ENCODE measurements at regions not wholly inside any gene's neighbourhood (a gene's known extent, or its start where the extent isn't known, plus 50 kb on each side); places are given as distances from the start of the nearest gene placed in this dataset.

- no peak overlapping the region for H2AFZ ChIP-seq
- H3K4me3 Mint-ChIP-seq, result no peak overlapping the region
- no peak overlapping the region for H3K27ac ChIP-seq (ENCODE audit: low read depth)
These were observed 344.6 kb upstream of the MARCKS start for GRCh38 chr6:113512576-113512975.

More at GRCh38 chr6:113512576-113512975, 344.6 kb upstream of the MARCKS start:
- TF ChIP-seq ZNF114 (CRISPR knock-in tag; IDR thresholded peaks at IDR 0.05) (no peak), ZNF462 (CRISPR knock-in tag; IDR thresholded peaks at IDR 0.05) (no peak), STAT1 (IDR thresholded peaks at IDR 0.05; ENCODE audit: unreplicated experiment) (no peak), EZH2 (IDR thresholded peaks at IDR 0.05; ENCODE audit: low read depth, unreplicated experiment) (no peak), CTCF (conservative IDR thresholded peaks at IDR 0.05; ENCODE audit: low read depth in 2 of 2) (no peak), ETS1 (IDR thresholded peaks at IDR 0.05) (no peak), CREB1 (CRISPR knock-in tag; IDR thresholded peaks at IDR 0.05; ENCODE audit: low read depth) (no peak), JUNB (IDR thresholded peaks at IDR 0.05; ENCODE audit: unreplicated experiment) (no peak), ZNF331 (CRISPR knock-in tag; IDR thresholded peaks at IDR 0.05; ENCODE audit: low read depth) (no peak)
- H3K36me3 ChIP-seq (ENCODE audit: insufficient read depth), result no peaks in the 10 kb centered on the region
- H3K4me1 Mint-ChIP-seq, result no peaks in the 10 kb centered on the region
- peaks cover 2% of the 10 kb centered on the region; the same call in 1 of the 2 replicates for H3K9me2 ChIP-seq (ENCODE audit: insufficient read depth)
- H3K36me3 Mint-ChIP-seq (ENCODE audit: low read depth), result no peaks in the 10 kb centered on the region
- no peaks in the 10 kb centered on the region for H3K4me1 ChIP-seq (ENCODE audit: insufficient read depth)
- H4K20me1 ChIP-seq (replicated peaks; ENCODE audit: insufficient read depth), result no peaks in the 10 kb centered on the region
- no peaks in the 10 kb centered on the region for H3K79me2 ChIP-seq (replicated peaks; ENCODE audit: insufficient read depth)
- peaks cover 6% of the 10 kb centered on the region for H3K27me3 Mint-ChIP-seq (ENCODE audit: insufficient read depth, low read depth, poor library complexity)
- no peak overlapping the region for H3K4me3 ChIP-seq
- DNase-seq (ENCODE audit: low spot score) (no peak), ATAC-seq (no peak)
- no peak overlapping the region for H3K4me2 ChIP-seq
- H3F3A ChIP-seq (replicated peaks; ENCODE audit: low read depth), result no peaks in the 10 kb centered on the region
- no peak overlapping the region for H3K27ac Mint-ChIP-seq
- H3K27me3 ChIP-seq (ENCODE audit: insufficient read depth), result no peaks in the 10 kb centered on the region
- no peaks in the 10 kb centered on the region for H3K9me3 Mint-ChIP-seq
